ENCODE measurements at regions not wholly inside any gene's neighbourhood (a gene's known extent, or its start where the extent isn't known, plus 50 kb on each side); places are given as distances from the start of the nearest gene placed in this dataset.

DNA sequence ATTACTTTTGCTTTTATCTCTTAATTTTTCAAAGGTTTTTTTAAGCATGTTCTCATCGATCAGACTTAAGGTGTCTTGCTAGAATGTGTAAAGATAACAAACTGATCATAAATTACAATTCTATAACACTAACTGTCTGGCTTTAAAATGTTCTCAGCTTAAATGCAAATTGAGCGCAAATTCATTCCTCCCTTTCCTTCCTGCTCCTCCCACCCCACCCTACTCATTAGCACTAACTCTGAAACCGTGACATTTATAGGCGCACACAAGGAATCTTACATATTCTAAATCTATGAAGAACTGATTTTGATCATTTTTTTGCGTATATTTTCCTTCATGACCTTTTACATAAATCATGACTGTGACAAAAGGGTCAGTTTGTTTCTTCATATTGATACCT is 590.0 kb upstream of the DIAPH2 start:
- H3K27ac ChIP-seq (ENCODE audit: low read length) = no peak overlapping the region
- TF ChIP-seq, protein P1, sequence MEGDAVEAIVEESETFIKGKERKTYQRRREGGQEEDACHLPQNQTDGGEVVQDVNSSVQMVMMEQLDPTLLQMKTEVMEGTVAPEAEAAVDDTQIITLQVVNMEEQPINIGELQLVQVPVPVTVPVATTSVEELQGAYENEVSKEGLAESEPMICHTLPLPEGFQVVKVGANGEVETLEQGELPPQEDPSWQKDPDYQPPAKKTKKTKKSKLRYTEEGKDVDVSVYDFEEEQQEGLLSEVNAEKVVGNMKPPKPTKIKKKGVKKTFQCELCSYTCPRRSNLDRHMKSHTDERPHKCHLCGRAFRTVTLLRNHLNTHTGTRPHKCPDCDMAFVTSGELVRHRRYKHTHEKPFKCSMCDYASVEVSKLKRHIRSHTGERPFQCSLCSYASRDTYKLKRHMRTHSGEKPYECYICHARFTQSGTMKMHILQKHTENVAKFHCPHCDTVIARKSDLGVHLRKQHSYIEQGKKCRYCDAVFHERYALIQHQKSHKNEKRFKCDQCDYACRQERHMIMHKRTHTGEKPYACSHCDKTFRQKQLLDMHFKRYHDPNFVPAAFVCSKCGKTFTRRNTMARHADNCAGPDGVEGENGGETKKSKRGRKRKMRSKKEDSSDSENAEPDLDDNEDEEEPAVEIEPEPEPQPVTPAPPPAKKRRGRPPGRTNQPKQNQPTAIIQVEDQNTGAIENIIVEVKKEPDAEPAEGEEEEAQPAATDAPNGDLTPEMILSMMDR (IDR thresholded peaks at IDR 0.05) = no peak
- H3K9me3 Mint-ChIP-seq = peaks cover 4 to 6% of the 10 kb centered on the region in 2 donors
- no peaks in the 10 kb centered on the region for H3K36me3 ChIP-seq (ENCODE audit: control insufficient read depth, insufficient read depth, low read length)
- H3K4me3 Mint-ChIP-seq = no peak overlapping the region
- no peaks in the 10 kb centered on the region for H3K9me3 ChIP-seq (ENCODE audit: control insufficient read depth, insufficient read depth, low read length)
- H3K4me3 ChIP-seq (ENCODE audit: low read length) = no peak overlapping the region
- peaks cover 4% of the 10 kb centered on the region for H3K36me3 Mint-ChIP-seq
- H3K27ac Mint-ChIP-seq = no peak overlapping the region
- no peaks in the 10 kb centered on the region for H3K4me1 Mint-ChIP-seq
- DNase-seq = no peak
- intact Hi-C loops (cut with micrococcal nuclease) = no loop called here
- no peaks in the 10 kb centered on the region for H3K27me3 ChIP-seq (ENCODE audit: control insufficient read depth, insufficient read depth, low read length)
- no peaks in the 10 kb centered on the region for H3K4me1 ChIP-seq (ENCODE audit: control insufficient read depth, insufficient read depth, low read length)
- no peak for ATAC-seq
- WGBS (ENCODE audit: insufficient coverage) = 87% methylated on average over 3 of the region's 5 CpGs
- H3K27me3 Mint-ChIP-seq (ENCODE audit: low read depth in 2 of 2) = no peaks in the 10 kb centered on the region

DNA sequence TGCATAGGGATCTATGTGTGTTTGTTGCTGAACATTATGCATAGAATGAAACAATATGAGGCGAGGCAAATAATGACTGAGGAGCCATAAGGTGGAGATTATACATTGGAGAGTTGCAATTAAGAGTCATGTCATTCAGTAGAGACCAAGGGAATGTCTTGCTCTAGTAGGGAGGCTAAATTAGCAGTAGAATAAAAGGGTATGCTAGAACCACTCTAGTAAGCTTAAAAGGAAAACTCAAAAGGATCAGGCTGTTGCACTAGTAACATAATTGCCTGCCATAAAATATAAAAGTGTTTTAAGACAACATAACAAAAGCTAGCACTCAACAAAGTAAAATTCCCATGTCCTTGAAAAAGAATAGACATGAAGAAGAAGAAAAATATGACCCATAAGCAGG is 586.2 kb upstream of the DIAPH2 start:
- intact Hi-C loops (cut with micrococcal nuclease) = no loop called here
- H3K36me3 Mint-ChIP-seq = no peaks in the 10 kb centered on the region

DNA sequence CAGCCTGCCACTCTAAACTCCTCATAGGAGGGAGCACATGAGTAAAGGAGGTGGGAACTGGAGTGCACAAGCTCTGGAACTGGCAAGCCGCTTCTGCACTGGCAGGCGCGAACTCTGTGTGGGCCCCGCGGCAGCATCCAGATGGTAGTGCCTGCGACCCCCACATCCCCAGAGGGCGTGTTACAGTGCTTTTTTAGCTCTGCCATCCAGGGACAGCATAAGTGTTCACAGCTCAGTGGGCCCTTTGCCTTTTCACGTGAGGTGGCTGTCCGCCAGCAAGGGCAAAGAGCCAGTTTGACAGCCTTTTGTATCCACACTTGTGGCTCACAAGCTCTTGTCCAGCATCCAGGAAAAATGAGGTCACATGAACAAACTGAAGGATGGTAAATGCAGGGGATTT is 581.6 kb upstream of the DIAPH2 start:
- Histone ChIP-seq H3K36me3 (ENCODE audit: control insufficient read depth, insufficient read depth, low read length) (no peaks in the 10 kb centered on the region), H3K27me3 (ENCODE audit: control insufficient read depth, insufficient read depth, low read length) (no peaks in the 10 kb centered on the region), H3K9me3 (ENCODE audit: control insufficient read depth, insufficient read depth, low read length) (no peaks in the 10 kb centered on the region), H3K4me1 (ENCODE audit: control insufficient read depth, insufficient read depth, low read length) (no peaks in the 10 kb centered on the region), H3K27ac (ENCODE audit: low read length) (no peak overlapping the region), H3K4me3 (ENCODE audit: low read length) (no peak overlapping the region)
- no peak overlapping the region for H3K4me3 Mint-ChIP-seq
- no peak overlapping the region for H3K27ac Mint-ChIP-seq
- WGBS (ENCODE audit: insufficient coverage) = 96% methylated on average over 9 of the region's 9 CpGs
- DNase-seq = no peak
- no peaks in the 10 kb centered on the region for H3K36me3 Mint-ChIP-seq
- intact Hi-C loops (cut with micrococcal nuclease) = no loop called here
- no peak for ATAC-seq
- H3K9me3 Mint-ChIP-seq = peaks cover 6 to 8% of the 10 kb centered on the region in 2 donors
- TF ChIP-seq, protein P1 (IDR thresholded peaks at IDR 0.05) = no peak
- H3K27me3 Mint-ChIP-seq (ENCODE audit: low read depth in 2 of 2) = no peaks in the 10 kb centered on the region
- H3K4me1 Mint-ChIP-seq = no peaks in the 10 kb centered on the region

More for the DNA sequence above, 586.2 kb upstream of the DIAPH2 start:
- H3K4me1 ChIP-seq (ENCODE audit: control insufficient read depth, insufficient read depth, low read length) = no peaks in the 10 kb centered on the region
- WGBS (ENCODE audit: insufficient coverage) = 100% methylated on average over 1 of the region's 1 CpG
- DNase-seq = no peak
- H3K36me3 ChIP-seq (ENCODE audit: control insufficient read depth, insufficient read depth, low read length) = no peaks in the 10 kb centered on the region
- H3K9me3 ChIP-seq (ENCODE audit: control insufficient read depth, insufficient read depth, low read length) = no peaks in the 10 kb centered on the region
- H3K27ac Mint-ChIP-seq = no peak overlapping the region
- H3K4me1 Mint-ChIP-seq = no peaks in the 10 kb centered on the region
- ATAC-seq = no peak
- TF ChIP-seq, protein P1 (IDR thresholded peaks at IDR 0.05) = no peak
- no peaks in the 10 kb centered on the region for H3K27me3 ChIP-seq (ENCODE audit: control insufficient read depth, insufficient read depth, low read length)
- no peaks in the 10 kb centered on the region for H3K27me3 Mint-ChIP-seq (ENCODE audit: low read depth in 2 of 2)
- H3K9me3 Mint-ChIP-seq = peaks cover 4 to 5% of the 10 kb centered on the region in 2 donors
- H3K4me3 ChIP-seq (ENCODE audit: low read length) = no peak overlapping the region
- H3K27ac ChIP-seq (ENCODE audit: low read length) = no peak overlapping the region
- H3K4me3 Mint-ChIP-seq = no peak overlapping the region

DNA sequence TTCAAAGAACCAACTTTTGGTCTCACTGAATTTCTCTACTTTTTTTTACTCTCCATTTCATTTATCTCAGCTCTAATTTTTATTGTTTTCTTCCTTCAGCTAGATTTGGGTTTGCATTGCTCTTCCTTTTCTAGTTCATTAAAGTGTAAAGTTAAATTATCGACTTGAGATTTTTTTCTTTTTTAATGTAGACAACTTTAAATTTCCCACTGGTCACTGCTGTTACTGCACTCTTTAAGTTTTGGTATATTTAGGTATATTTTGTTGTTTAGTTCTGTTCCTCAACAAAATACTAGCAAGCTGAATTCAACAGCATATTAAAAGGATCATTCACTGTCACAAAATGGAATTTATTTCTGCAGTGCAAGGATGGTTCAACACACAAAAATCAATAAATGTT is 572.0 kb upstream of the DIAPH2 start:
- ATAC-seq (no peak), DNase-seq (no peak)
- H3K9me3 ChIP-seq (ENCODE audit: control insufficient read depth, insufficient read depth, low read length) = peaks cover 3% of the 10 kb centered on the region
- Mint-ChIP-seq H3K27me3 (ENCODE audit: low read depth in 2 of 2) (no peaks in the 10 kb centered on the region), H3K4me3 (no peak overlapping the region), H3K9me3 (peaks cover 6 to 8% of the 10 kb centered on the region in 2 donors), H3K4me1 (no peaks in the 10 kb centered on the region), H3K36me3 (no peaks in the 10 kb centered on the region), H3K27ac (no peak overlapping the region)
- H3K36me3 ChIP-seq (ENCODE audit: control insufficient read depth, insufficient read depth, low read length) = no peaks in the 10 kb centered on the region
- H3K4me1 ChIP-seq (ENCODE audit: control insufficient read depth, insufficient read depth, low read length) = no peaks in the 10 kb centered on the region
- intact Hi-C loops (cut with micrococcal nuclease) = no loop called here
- TF ChIP-seq, protein P1 (IDR thresholded peaks at IDR 0.05) = no peak
- no peak overlapping the region for H3K27ac ChIP-seq (ENCODE audit: low read length)
- WGBS (ENCODE audit: insufficient coverage) = no CpG with 5 or more reads among the region's 1 CpG
- H3K4me3 ChIP-seq (ENCODE audit: low read length) = no peak overlapping the region
- H3K27me3 ChIP-seq (ENCODE audit: control insufficient read depth, insufficient read depth, low read length) = no peaks in the 10 kb centered on the region
